GM18517 (cell line): ENCODE measurements at regions not wholly inside any gene's neighbourhood (a gene's known extent, or its start where the extent isn't known, plus 50 kb on each side); places are given as distances from the start of the nearest gene placed in this dataset.
A peak's percentile ranks its signal among the peaks of the same experiment; 100 is the strongest.
"Not testable (repeated sequence)": the region's sequence is repeated elsewhere in the genome, so short reads cannot be mapped to it uniquely, and the experiment has no call there.

Source experiments
- ATAC-seq: cut with Tn5 transposase; IDR thresholded peaks from one replicate; pipeline ENCODE4 v1.9.1; 2021; ENCODE audit warnings: mild to moderate bottlenecking, moderate library complexity; ENCODE audit not compliant: unreplicated experiment

- ATAC-seq = no peak
Observed at GRCh38 chr7:159210581-159211235, 66.0 kb upstream of the VIPR2 start.

- no peak for ATAC-seq
Observed at GRCh38 chr7:159209429-159209828, 64.8 kb upstream of the VIPR2 start.

- no peak for ATAC-seq
Observed at GRCh38 chr7:159207951-159208350, 63.3 kb upstream of the VIPR2 start.

GRCh38 chr7:159207393-159207792 is 62.7 kb upstream of the VIPR2 start:
- ATAC-seq = no peak

- ATAC-seq = no peak
Observed at GRCh38 chr7:159205833-159206232, 61.2 kb upstream of the VIPR2 start.

GRCh38 chr7:159204664-159205063 is 60.0 kb upstream of the VIPR2 start:
- no peak for ATAC-seq

GRCh38 chr7:159203253-159203652 is 58.6 kb upstream of the VIPR2 start:
- not testable (repeated sequence) for ATAC-seq

GRCh38 chr7:159201722-159202330 is 57.2 kb upstream of the VIPR2 start:
- ATAC-seq = no peak

- ATAC-seq = no peak
Observed at GRCh38 chr7:159200421-159200820, 55.8 kb upstream of the VIPR2 start.

GRCh38 chr7:159198016-159198724 is 53.5 kb upstream of the VIPR2 start:
- no peak for ATAC-seq

- ATAC-seq = peak; percentile 69
Observed at GRCh38 chr7:159197066-159197975, 52.7 kb upstream of the VIPR2 start.

- ATAC-seq = no peak
Observed at GRCh38 chr7:159196584-159196983, 51.9 kb upstream of the VIPR2 start.

GRCh38 chr7:159195946-159196345 is 51.3 kb upstream of the VIPR2 start:
- no peak for ATAC-seq
